Uterus (tissue), 3 donors: ENCODE measurements at regions not wholly inside any gene's neighbourhood (a gene's known extent, or its start where the extent isn't known, plus 50 kb on each side); places are given as distances from the start of the nearest gene placed in this dataset.

Experiments
- DNase-seq, 2 donors: peaks; one replicate each; pipeline ENCODE4 v3.0.0-alpha.2; 2019 to 2020
- H3K27ac ChIP-seq, 2 donors: fragments of 200-600 bp; sonication (generic); 1 replicate in 1 of 2; 2 replicates in 1 of 2; pipeline ENCODE4 v1.5.1; 2016 to 2018
- H3K27me3 ChIP-seq, 2 donors: fragments of 200-600 bp; sonication (generic); one replicate each; pipeline ENCODE4 v1.5.1; 2018 to 2019; ENCODE audit warnings: control low read depth in 1 of 2
- H3K36me3 ChIP-seq, 2 donors: fragments of 200-600 bp; sonication (generic); one replicate each; pipeline ENCODE4 v1.5.1; 2019; ENCODE audit warnings: control low read depth in 1 of 2
- H3K4me1 ChIP-seq, 2 donors: fragments of 200-600 bp; sonication (generic); one replicate each; pipeline ENCODE4 v1.5.1; 2018 to 2019; ENCODE audit warnings: control low read depth in 1 of 2
- H3K4me3 ChIP-seq, 2 donors: fragments of 200-600 bp; sonication (generic); 1 replicate in 1 of 2; 2 replicates in 1 of 2; pipeline ENCODE4 v1.5.1; 2018 to 2019; ENCODE audit warnings: mild to moderate bottlenecking in 1 of 2
- H3K9me3 ChIP-seq, 2 donors: fragments of 200-600 bp; sonication (generic); one replicate each; pipeline ENCODE4 v1.5.1; 2019; ENCODE audit warnings: control low read depth in 1 of 2
- CTCF ChIP-seq, 4 experiments: fragments of 200-600 bp in 2 of 4; fragments of 450-650 bp in 2 of 4; sonication (generic) in 2 of 4; IDR thresholded peaks; one replicate each; pipeline ENCODE4 v1.5.1; 2016 to 2019; ENCODE audit warnings: antibody characterized with exemption in 4 of 4, mild to moderate bottlenecking in 2 of 4, moderate library complexity in 1 of 4
- POLR2A ChIP-seq, 2 donors: fragments of 450-650 bp; IDR thresholded peaks; one replicate each; pipeline ENCODE4 v1.6.1; 2016; ENCODE audit warnings: antibody characterized with exemption in 2 of 2, mild to moderate bottlenecking in 1 of 2, moderate library complexity in 1 of 2
- intact Hi-C: fragments of 100-400 bp; cut with DNase I; formaldehyde crosslinking; loops from one replicate; pipeline ENCODE4 v1.15.1; 2023; ENCODE audit warnings: low total_unique reads
- donor health status: DM: yes; HTN: yes; CAD: no.

DNA sequence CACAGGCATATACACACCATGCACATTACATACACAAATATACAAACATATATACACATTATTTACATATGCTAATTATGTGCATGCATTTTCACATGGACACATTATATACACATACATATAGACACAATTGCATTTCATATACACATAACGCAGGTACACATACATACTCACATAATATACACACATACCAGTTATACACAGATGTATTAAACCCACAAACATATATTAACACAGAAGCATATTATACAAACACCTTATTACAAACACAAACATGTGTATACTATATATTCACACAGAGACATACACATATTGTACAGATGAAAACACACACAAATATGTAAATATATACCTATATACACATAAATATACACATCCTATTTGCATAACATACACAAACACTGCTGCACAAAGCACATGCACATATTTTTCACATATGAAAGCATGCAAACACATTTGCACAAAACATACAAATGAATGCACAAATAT lies 140.2 kb downstream of the VEGFA start:
- DNase-seq = no peak
- no peaks in the 10 kb centered on the region for H3K27me3 ChIP-seq
- no peaks in the 10 kb centered on the region for H3K36me3 ChIP-seq
- H3K4me3 ChIP-seq = no peak overlapping the region
- no peaks in the 10 kb centered on the region for H3K4me1 ChIP-seq
- intact Hi-C loops = no loop called here
- no peaks in the 10 kb centered on the region for H3K9me3 ChIP-seq
- H3K27ac ChIP-seq = no peak overlapping the region
- no peak for TF ChIP-seq POLR2A (IDR thresholded peaks at IDR 0.05)
- TF ChIP-seq CTCF (IDR thresholded peaks at IDR 0.05) = no peak

DNA sequence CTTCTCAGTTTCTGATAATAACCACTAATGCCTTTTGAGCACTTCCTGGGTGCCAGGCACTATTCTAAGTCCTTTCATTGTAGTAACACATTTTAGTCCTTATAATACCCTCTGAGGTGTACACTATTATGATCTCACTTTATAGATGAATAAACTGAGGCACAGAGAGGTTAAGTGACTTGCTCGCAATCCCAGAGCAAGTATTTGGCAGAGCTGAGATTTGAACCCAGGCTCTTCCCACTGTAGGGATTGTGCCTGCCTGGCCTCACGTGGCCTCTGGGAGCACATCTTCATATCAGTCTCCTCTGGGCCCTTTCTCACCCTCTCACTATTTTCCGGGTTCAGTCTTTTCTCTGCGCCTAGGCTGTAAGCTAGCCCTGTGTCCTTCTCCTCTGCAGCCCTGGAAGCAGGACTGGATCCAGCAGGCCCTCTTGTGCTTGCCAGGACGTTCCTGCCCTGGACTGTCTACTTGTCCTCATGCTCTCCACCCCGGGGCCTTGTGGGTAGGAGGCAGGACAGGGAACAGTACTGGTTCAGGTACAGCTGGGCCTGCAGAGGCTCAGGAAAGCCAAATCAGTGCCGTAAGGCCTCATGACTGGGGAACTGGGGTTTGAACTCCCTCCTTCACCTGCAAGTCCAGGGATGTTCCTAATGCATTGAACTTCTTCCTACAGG lies 139.6 kb downstream of the VEGFA start:
- H3K36me3 ChIP-seq = no peaks in the 10 kb centered on the region
- no peak for TF ChIP-seq CTCF (IDR thresholded peaks at IDR 0.05)
- no peak for TF ChIP-seq POLR2A (IDR thresholded peaks at IDR 0.05)

GRCh38 chr6:43907789-43908472 lies 137.9 kb downstream of the VEGFA start:
- TF ChIP-seq POLR2A (IDR thresholded peaks at IDR 0.05) (no peak), CTCF (IDR thresholded peaks at IDR 0.05) (no peak)
- Histone ChIP-seq H3K4me3 (no peak overlapping the region), H3K27me3 (no peaks in the 10 kb centered on the region), H3K27ac (no peak overlapping the region), H3K36me3 (no peaks in the 10 kb centered on the region), H3K9me3 (no peaks in the 10 kb centered on the region), H3K4me1 (no peaks in the 10 kb centered on the region)
- no peak for DNase-seq
- intact Hi-C loops = no loop called here

More for the DNA sequence above, 139.6 kb downstream of the VEGFA start:
- DNase-seq = no peak
- no peaks in the 10 kb centered on the region for H3K27me3 ChIP-seq
- no peaks in the 10 kb centered on the region for H3K9me3 ChIP-seq
- H3K27ac ChIP-seq = no peak overlapping the region
- intact Hi-C loops = no loop called here
- no peaks in the 10 kb centered on the region for H3K4me1 ChIP-seq
- H3K4me3 ChIP-seq = no peak overlapping the region

- Histone ChIP-seq H3K27me3 (no peaks in the 10 kb centered on the region), H3K9me3 (no peaks in the 10 kb centered on the region), H3K36me3 (no peaks in the 10 kb centered on the region), H3K4me1 (no peaks in the 10 kb centered on the region), H3K27ac (no peak overlapping the region), H3K4me3 (no peak overlapping the region)
- intact Hi-C loops = no loop called here
- no peak for TF ChIP-seq POLR2A (IDR thresholded peaks at IDR 0.05)
- no peak for TF ChIP-seq CTCF (IDR thresholded peaks at IDR 0.05)
- no peak for DNase-seq
Observed at GRCh38 chr6:43907312-43907711, 137.3 kb downstream of the VEGFA start.
